HG02623 (cell line): ENCODE measurements at regions not wholly inside any gene's neighbourhood (a gene's known extent, or its start where the extent isn't known, plus 50 kb on each side); places are given as distances from the start of the nearest gene placed in this dataset.
A peak's percentile ranks its signal among the peaks of the same experiment; 100 is the strongest.
"Not testable (repeated sequence)": the region's sequence is repeated elsewhere in the genome, so short reads cannot be mapped to it uniquely, and the experiment has no call there.

ENCODE experiments used
- ATAC-seq: cut with Tn5 transposase; IDR thresholded peaks from one replicate; pipeline ENCODE4 v1.9.1; 2021; ENCODE audit warnings: moderate library complexity; ENCODE audit not compliant: unreplicated experiment

GRCh38 chr7:55261386-55261770 is 103.8 kb upstream of the LANCL2 start:
- ATAC-seq, result no peak

- not testable (repeated sequence) for ATAC-seq
Measured at GRCh38 chr7:55265328-55265727, 99.8 kb upstream of the LANCL2 start.

GRCh38 chr7:55265836-55266642 is 99.1 kb upstream of the LANCL2 start:
- ATAC-seq, result no peak

GRCh38 chr7:55271069-55271626 is 94.0 kb upstream of the LANCL2 start:
- no peak for ATAC-seq

GRCh38 chr7:55271661-55272060 is 93.5 kb upstream of the LANCL2 start:
- ATAC-seq, result no peak

- ATAC-seq, result no peak
Measured at GRCh38 chr7:55272328-55272727, 92.8 kb upstream of the LANCL2 start.

GRCh38 chr7:55273186-55273980 is 91.8 kb upstream of the LANCL2 start:
- no peak for ATAC-seq

GRCh38 chr7:55274156-55274555 is 91.0 kb upstream of the LANCL2 start:
- ATAC-seq, result no peak

- ATAC-seq, result no peak
Measured at GRCh38 chr7:55275291-55276200, 89.6 kb upstream of the LANCL2 start.

GRCh38 chr7:55276572-55277295 is 88.4 kb upstream of the LANCL2 start:
- no peak for ATAC-seq

GRCh38 chr7:55277916-55278315 is 87.2 kb upstream of the LANCL2 start:
- no peak for ATAC-seq

GRCh38 chr7:55278321-55278720 is 86.8 kb upstream of the LANCL2 start:
- ATAC-seq, result no peak

GRCh38 chr7:55279080-55279845 is 85.9 kb upstream of the LANCL2 start:
- ATAC-seq, result no peak

- ATAC-seq, result peak; percentile 86
Measured at GRCh38 chr7:55280031-55280454, 85.1 kb upstream of the LANCL2 start.

- ATAC-seq, result no peak
Measured at GRCh38 chr7:55285665-55286064, 79.5 kb upstream of the LANCL2 start.

GRCh38 chr7:55286666-55287065 is 78.5 kb upstream of the LANCL2 start:
- ATAC-seq, result no peak

GRCh38 chr7:55288070-55288824 is 76.9 kb upstream of the LANCL2 start:
- no peak for ATAC-seq

- ATAC-seq, result no peak
Measured at GRCh38 chr7:55296070-55296469, 69.1 kb upstream of the LANCL2 start.
